HG02870 (cell line): ENCODE measurements at regions not wholly inside any gene's neighbourhood (a gene's known extent, or its start where the extent isn't known, plus 50 kb on each side); places are given as distances from the start of the nearest gene placed in this dataset.
"Not testable (repeated sequence)": the region's sequence is repeated elsewhere in the genome, so short reads cannot be mapped to it uniquely, and the experiment has no call there.

Experiments
- ATAC-seq: cut with Tn5 transposase; IDR thresholded peaks from one replicate; pipeline ENCODE4 v1.9.1; 2021; ENCODE audit warnings: mild to moderate bottlenecking, moderate library complexity; ENCODE audit not compliant: unreplicated experiment

DNA sequence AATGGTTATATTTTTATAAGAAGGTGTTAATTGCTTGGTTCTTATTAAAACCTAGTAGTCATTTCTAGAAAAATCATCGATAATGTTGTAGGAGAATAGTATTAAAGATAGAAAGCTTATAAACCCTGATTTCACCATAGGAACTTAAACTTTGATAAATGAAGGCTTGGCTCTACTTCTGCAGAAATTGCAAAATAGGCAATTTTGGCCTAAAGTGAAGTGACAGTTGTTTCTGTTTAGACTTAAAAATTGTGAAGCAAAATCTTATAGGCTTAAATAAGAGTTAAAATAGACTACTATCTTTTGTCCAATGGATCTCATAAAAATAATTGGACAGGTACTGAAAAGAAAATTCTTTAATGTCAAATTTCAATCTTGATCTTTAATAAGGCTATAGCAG, 321.6 kb upstream of the FZD8 start:
- ATAC-seq = no peak

DNA sequence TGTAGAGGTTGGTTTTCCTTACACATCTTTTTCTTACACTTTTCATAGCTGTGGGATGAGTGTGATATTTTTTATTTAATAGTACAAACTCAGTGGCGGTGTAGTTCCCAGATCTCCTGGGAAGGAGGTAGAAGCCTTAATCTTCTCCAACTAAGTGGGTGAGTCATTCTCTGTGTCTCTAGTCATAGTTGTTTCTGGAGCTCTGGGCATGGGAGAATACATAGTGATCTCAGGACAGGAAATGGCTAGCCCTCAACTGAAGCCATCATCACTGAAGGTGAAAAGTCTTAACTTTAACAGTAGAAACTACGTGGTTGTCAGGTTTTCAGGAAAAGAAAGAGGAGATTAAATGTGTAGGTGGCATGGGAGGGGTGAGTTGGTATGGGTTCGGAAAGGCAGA, 319.4 kb upstream of the FZD8 start:
- ATAC-seq = no peak

DNA sequence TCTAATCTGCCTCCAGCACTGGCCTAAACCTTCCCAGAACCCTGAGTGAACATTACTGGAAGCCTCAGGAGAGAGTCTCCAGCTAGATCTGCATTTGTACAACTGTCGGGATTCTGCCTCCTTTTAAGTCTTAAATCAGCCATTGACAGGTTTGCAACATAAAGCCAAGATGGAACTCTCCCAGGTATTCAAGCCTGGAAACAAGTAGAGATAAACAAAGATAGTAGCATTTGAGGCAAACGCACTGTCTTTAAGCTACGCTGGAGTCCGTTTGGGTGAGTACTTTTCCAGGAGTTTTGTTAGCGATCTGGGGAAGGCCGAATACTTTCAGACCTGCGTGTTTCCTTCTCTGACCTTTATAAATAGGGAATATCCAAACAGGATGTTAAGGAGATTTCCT, 317.2 kb upstream of the FZD8 start:
- no peak for ATAC-seq

DNA sequence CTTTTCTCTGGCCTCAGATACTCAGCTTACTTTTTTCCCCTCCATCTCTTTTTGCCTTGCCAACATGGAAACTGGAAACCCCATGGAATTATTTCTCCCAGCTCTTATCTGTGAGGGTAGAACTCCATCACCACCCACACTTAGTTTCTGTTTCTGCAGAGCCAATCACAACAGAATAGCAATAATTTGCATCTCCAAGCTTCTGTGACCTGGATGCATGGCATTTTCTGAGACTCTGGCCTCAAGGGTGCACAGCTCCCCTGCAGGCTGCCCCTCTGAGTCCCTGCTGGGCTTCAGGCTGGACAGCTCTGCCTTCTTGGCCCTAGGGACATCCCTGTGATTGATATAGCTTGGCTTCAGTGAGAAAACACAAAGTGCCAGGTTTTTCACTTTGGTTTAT, 316.5 kb upstream of the FZD8 start:
- not testable (repeated sequence) for ATAC-seq

DNA sequence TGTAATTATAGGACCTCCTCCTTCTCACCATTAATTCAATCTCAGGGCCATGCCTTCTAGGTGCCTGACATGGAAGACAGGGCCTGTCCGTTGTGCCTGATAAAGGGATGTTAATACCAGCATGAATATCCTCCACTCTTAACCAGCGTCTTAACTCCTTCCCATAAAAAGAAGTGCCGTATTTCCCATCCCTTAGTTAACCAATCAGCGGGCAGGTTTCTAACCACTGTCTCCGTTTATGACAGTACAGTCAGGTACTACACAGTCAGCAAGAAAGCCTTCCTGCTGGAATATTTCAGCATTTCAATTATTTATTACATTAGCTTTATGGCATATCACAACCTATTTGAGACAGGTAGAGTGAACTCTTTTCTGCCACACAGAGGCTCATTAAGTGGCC, 308.6 kb upstream of the FZD8 start:
- ATAC-seq = no peak

DNA sequence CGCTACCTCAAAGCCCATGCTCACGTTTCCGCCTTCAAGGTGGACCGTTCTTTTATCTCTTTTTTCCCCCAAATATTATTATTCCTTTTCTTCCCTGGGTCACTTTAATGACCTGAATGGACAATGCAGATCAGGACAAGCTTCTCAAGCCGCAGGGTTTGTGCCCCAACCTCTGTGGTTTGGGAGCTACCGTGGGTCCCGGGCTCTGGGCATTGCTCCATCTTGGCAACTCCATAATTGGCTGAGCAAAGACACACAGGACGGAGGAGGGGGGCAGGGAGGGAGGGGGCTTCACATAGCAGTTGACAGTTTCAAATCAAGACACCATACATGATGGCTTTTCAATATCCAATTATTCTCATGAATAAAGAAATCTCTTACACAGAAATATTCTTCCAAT, 308.1 kb upstream of the FZD8 start:
- no peak for ATAC-seq

DNA sequence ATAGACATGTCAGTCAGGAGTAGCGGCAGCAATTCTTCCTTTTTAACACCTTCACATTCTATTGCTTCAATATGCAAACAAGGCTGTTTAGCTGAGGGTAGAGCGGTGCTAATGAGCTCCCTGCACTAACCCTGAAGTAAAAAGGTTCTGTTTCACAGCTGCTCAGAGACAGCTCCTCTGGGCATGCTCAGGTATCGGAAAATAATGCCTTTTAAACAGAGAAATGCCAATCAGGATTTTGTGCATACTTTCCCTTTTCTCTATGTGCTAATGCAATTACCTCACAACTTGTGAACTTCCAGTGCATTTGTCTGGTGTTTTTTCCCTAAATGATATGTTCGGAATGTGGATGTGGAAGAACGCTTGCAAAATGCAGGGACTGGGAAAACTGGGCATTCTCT, 307.7 kb upstream of the FZD8 start:
- no peak for ATAC-seq

DNA sequence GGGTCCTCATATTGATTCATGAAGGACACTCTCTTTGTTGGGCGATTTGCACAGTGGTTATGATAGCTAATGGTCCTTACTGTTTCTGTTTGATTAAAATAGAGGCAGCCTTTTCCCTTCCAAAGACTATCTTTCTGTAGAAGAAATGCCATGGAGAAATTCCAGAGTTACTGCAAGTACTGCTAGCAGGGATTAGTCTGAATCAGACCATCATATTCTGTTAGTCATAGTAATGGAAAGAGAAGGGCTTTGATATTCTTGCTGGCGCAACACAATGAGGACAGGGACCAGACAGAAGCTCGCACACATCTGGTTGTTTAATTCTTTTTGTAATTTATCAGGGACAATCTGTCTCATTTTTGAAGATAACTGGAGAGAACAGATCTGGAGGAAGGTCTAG, 304.5 kb upstream of the FZD8 start:
- no peak for ATAC-seq

DNA sequence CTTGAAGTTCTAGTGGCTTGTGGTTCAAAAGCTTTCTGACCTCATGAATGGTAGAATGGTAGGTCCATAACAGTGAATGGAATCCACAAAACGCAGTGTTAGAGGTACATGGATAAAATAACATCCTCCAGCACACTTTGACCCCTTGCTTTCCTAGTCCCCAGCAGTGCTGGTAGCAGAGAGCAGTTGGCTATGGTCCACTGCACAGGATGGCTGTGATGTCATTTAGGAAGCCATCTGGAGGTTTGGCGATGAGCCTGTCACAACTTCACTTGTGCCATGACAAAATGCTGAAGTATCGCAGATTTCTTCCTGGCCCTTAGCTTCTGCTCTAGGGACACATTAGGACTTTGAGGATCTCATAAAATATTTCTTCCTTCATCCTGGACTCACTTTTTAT, 300.0 kb upstream of the FZD8 start:
- ATAC-seq = no peak

DNA sequence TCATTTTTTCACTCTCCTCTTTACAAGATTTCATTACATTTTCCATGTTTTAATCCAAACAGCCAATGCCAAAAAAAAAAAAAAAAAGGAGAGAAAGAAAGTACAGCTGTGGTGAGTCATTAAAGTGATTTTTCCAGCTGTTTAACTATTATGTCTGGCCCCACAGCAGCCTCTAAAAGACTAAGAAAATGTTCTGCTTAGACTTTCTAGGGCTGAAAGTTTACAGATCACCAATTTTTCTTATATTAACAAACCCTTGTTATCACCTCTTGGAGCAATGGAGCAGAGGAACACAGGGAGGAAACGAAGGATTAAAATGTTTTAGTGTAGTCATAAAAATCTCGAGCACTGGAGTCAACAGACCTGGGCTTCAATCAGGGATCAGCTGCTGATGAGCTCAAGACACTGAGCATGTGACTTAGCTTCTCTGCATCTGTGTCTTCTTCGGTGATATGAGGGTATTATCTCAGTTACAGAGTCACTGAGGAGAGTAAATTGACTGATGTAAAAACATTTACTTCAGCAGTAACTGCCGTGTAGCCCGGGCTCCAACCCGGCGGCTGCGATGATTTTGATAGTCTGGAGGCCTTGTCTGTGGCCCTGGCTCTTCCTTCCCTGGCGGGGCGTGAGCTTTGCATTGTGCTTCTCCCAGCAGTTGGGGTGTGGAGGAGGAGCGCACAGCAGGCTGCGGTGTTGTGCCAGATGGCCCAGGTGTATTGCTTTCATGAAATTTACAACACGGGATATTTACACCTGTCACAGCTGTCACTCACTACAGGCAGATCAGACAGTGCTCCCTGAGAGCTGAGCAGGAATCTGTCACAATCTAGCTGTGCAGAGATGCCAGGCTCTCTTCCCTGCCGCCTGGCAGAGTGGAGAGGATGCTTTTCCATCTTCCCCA, 298.3 kb upstream of the FZD8 start:
- ATAC-seq = no peak

DNA sequence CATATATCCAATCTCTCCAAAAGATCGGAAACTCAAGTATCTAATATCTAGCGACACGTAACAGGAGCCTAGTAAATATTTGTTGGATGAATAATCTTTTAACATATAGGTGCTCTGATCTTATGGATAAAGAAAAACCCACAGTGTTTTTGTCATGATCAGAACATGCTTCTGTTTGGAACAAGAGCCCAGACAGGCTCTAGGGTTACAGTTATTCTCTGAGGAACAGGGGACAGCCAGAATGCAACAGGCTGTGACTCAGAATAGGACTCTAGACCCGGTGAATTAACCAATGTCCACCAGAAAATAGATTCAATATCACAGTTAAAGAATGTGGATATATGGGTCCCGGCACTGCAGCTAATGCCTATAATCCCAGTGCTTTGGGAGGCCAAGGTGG, 296.1 kb upstream of the FZD8 start:
- ATAC-seq = no peak

DNA sequence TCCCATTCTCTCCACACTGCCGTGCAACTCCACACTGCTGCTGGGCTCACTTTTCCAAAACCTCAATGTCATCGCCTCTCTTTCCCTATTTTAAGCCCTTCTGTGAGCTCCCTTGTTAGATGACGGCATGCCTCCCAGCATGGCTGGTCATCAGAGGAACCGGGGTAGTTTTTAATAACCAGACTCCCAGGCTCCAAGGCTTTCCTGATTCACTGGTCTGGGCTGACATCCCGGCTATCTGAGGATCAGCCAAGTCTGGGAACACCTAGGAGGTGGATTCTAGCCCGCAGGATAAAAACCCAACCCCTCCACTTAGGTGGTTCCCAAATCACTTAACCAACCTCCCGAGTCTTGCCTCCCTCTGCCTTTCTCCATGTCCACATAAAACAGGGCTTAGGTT, 295.4 kb upstream of the FZD8 start:
- ATAC-seq = no peak

DNA sequence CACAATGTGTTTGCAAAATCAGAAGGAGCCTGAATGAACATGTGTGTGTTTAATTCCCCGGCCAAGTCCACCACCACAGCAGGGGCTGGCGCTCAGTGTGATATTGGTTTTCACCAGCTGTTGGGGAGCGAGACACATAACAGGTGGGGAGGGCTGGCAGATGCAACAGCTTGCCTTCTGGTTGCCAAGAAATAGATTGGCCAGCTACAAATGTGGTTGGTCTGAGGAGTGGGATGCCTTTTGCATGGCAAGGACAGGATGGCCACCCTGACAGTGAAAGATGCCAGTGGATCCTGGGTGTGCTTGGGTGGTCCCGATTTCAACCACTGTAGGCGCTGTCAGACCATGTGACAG, 292.5 kb upstream of the FZD8 start:
- no peak for ATAC-seq

DNA sequence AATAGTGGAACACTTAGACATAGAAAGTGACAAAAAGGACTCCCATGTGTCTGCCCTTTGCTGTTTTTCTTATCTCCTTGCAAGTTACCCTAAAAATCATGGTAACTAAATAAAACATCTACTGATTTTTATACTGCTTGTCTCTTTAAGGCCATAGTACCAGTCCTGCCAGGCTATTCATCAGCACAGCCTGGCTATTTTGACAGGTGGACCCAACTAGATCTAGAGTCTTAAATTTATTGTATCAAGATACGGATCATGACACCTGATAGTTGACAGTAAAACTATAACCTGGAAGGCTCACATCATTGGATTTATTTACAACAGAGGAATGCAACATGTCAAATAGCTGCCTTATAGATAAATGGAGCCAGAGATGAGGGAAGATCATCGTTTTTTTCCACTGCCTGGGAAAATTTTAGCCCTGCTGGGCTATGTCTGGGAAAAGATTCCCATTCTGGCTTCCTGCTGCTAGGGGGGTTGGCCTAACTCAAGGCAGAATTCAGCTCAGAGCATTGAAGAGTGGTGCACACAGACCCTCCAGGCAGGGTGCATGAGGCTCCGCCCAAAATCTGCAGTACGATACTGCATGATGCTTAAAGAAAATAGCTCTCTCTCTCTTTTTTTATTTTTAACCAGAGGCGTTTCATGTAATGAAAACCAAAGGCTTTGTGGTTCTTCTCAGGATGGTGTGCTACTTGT, 292.0 kb upstream of the FZD8 start:
- no peak for ATAC-seq

DNA sequence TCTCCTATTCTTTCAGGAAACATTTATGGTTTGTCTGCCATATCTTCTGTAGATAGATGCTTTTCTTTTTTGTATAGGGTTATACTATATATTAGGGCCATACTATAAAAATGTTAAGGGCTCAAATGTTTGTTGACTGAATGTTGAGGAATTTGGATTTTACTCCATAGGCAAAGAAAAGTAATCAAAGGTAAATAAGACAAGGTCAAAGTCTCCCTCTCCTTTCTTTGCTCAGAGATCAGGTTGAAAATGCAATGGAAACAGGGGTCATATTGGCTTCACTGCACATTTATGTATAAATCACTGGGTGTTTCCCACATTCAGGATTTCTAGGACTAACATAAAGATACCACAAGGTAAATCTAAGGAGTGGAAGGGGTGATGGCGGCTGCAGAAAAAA, 291.4 kb upstream of the FZD8 start:
- no peak for ATAC-seq

DNA sequence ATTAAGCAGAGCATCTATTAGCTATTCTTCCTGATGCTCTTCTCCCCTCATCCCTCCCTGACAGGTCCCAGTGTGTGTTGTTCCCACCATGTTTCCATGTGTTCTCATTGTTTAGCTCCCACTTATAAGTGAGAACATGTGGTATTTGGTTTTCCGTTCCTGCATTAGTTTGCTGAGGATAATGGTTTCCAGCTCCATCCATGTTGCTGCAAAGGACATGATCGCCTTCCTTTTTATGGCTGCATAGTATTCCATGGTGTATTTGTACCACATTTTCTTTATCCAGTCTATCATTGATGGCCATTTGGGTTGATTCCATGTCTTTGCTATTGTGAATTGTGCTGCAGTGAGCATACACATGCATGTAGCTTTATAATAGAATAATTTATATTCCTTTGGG, 287.9 kb upstream of the FZD8 start:
- ATAC-seq = not testable (repeated sequence)

DNA sequence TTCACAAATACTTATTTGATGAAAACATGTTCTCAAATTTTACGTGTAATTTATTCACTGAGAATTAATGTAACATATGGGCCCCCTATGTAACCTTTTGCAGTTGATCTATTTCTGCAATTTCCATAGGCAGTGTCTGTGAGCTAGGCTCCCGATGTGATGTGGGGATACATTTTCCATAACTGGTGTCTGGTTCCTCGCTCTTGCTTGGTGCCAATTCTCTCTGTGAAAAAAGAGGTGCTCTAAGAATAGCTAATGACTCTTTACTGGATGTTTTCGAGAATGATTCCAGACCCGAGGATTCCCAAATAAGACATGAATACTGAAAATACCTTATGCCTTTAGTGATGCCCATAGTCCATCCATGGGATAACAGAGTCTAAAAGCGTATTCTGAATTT, 286.7 kb upstream of the FZD8 start:
- no peak for ATAC-seq

DNA sequence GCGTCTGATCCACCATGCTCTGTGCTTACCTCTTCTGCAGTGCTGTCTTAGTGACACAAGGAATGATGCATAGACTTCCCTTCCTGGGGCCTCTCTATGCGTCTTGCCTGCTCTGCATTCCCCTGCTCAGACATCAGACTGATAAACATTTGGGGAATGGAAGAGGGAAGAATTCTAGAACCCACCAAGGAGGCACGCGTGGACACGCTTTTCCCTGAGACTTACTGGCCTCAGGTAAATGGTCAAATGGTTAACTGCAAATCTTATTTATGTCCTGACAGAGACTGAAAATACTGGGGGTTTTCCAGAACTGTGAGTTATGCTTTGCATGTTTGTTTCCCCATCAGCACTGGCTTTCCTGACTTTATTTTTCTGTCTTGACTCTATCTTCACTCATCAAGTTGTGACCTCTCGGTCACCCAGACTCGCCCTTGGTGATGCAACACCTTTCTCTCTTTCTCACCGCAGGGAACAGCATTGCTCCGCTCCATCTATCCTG, 285.9 kb upstream of the FZD8 start:
- no peak for ATAC-seq

DNA sequence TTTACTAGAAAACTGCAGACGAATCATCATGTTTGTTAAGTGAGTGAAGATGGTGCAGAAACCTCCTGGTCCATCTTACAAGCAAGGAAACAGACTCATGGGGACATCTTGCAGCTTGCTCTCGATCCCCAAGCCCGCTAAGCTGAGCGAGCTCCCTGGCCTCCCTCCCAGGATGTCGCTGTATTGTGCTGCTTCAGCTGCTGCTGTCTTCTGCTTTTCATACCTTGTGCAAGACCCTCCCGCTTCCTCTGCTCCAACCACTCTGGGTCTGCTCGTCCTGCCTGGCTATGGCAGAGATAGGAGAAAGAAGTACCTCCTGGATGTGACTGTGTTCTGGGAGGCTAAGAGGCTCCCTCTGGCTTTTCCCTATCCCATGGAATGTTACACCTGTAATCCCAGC, 285.2 kb upstream of the FZD8 start:
- ATAC-seq = no peak

DNA sequence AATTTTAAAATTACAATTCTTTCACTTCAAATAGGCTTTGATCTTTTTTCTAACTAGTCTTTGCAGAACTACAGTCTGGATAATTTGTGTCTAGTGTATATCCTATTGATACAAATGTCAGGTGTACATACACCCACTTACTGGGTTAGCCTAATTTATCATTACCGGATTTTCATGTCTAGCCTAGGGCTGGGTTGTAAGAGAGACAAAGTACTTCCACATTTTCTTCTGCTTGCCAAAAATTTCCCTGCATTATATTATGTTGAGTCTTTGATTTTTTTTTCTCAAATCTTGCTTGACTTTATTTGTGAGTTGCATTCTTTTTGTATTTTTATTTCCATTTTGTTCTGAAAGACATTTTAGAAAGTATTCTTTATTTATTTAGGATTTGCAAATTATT, 284.8 kb upstream of the FZD8 start:
- ATAC-seq = no peak

DNA sequence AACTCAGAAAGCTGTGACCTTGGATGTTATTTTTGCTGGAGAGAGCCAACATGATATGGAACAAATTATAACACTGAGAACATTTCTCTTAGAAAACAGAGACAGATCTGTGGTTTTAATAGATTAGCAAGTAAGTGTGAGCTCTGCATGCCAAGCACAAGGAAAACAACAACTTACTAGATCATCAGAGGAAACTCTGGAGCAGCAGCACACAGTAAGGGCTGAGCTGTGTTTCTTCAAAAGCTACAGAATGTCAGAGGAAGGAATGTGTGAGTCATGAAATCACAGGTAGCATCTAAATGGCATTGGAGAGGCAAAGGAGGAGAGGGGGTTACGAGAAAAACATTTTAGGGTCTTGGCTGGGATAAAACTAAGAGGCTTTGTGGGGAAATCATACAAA, 283.4 kb upstream of the FZD8 start:
- no peak for ATAC-seq

DNA sequence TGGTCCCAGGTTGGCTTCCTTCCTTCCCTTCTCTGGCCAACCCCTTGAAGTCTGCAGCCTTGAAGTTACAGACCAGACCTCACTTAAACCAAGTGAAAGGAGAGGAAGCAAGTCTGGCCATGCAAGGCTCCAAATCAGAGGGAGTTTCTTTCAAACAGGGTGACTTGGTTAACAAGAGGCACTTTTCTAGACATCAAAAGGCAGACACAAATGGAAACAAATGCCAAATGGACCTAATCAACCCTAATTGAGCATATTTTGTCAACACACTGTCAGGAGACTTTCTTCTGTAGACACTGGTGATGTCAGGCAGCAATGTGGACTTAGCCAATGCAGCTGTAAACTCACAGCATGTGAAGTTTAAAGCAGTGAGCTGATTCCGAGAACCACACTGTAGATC, 282.7 kb upstream of the FZD8 start:
- no peak for ATAC-seq
